ENCODE measurements at regions not wholly inside any gene's neighbourhood (a gene's known extent, or its start where the extent isn't known, plus 50 kb on each side); places are given as distances from the start of the nearest gene placed in this dataset.
"Not testable (repeated sequence)": the region's sequence is repeated elsewhere in the genome, so short reads cannot be mapped to it uniquely, and the experiment has no call there.

DNA sequence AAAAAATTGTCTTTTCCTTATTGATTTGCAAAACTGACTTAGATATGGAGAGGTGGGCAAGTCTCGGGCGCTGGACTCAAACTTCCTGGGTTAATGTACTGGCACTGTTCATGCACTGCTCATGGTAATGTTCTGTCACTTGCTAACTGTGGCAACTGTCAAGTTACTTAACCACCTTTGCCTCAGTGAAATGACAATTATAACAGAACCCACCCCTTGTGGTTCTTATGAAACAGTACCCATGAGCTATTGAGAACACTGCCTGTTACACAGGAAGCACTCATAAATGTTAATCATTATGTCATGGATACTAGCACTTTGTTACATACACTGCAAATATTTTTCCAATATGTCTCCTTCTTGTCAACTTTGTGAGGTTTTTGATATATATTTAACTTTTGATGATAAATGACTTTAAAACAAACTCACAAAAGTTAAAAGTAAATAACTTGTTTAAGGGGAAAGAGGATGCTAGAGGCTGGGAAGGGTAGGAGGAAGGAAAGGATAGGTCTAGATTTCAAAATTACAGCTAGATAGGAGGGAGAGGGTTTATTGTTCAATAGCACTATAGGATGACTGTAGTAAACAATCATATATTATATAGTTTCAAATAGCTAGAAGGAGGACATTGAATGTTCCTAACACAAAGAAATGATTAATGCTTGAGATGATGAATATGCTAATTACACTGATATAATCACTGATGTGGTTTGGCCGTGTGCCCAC lies 342.5 kb downstream of the ADGRL2 start:
- DNase-seq (ENCODE audit: low read depth, low spot score), result no peak
- no peak overlapping the region for H3K4me3 ChIP-seq (ENCODE audit: low read length)

DNA sequence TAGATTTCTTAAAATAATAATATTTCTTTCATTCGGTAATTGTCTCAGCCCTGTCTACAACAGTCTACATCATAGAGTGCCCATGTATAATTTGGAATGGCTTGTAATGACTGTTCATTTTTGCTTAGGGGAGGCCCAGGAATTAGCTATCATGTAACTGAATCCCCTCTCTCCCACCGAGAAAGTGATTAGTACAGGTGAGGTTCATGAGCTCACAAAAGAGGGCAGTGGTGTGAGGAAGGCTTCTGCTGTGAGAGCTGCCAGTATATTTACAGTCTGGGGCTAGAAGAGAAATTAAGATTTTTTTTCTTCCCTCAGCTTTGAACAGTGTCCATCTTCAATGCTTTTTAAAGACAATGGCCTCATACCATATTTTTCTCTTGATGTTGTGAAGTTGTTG lies 340.7 kb downstream of the ADGRL2 start:
- no peak overlapping the region for H3K4me3 ChIP-seq (ENCODE audit: low read length)
- DNase-seq (ENCODE audit: low read depth, low spot score), result no peak

DNA sequence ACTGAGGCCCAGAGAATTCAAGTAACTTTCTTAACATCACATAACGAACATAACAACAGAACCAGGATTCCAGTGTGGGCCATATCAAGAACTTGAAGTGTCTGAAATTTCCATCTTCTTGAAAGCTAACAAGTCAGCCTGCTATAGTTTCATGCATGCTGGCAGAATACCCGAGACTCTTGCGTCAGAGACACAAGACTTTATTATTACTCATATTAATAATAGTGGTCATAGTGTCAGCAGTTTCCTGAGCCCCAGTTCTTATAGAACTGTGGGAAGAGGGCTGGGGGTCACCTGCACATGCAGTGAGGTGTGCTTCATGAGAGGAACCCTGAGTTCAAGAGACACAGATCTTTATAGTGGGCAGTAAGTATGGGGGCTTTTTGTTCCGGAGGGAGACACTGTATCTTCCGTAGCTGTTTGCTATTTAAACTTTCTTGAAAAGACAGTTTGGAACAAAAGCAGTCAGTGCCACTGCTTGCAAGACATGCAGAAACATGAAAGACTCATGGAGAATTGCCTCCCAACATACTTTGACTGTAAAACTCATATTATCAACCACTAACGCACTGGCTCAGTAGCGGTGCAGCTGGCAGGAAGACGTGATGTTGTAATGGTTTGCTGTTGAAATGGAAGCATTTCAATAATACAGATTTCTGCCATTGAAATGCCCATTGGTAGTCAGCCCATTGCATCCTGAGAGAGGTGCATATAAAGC lies 339.2 kb downstream of the ADGRL2 start:
- no peak for DNase-seq (ENCODE audit: low read depth, low spot score)
- no peak overlapping the region for H3K4me3 ChIP-seq (ENCODE audit: low read length)

DNA sequence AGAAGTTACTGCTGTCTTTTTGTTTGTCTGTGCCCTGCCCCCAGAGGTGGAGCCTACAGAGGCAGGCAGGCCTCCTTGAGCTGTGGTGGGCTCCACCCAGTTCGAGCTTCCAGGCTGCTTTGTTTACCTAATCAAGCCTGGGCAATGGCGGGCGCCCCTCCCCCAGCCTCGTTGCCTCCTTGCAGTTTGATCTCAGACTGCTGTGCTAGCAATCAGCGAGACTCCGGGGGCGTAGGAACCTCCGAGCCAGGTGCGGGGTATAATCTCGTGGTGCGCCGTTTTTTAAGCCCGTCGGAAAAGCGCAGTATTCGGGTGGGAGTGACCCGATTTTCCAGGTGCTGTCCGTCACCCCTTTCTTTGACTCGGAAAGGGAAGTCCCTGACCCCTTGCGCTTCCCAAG lies 335.6 kb downstream of the ADGRL2 start:
- DNase-seq (ENCODE audit: low read depth, low spot score); H3K4me3 ChIP-seq (ENCODE audit: low read length): not testable (repeated sequence)

- DNase-seq (ENCODE audit: low read depth, low spot score), result no peak
- no peak overlapping the region for H3K4me3 ChIP-seq (ENCODE audit: low read length)
These were observed 325.1 kb downstream of the ADGRL2 start for GRCh38 chr1:82125866-82126265.

GRCh38 chr1:82125119-82125518 lies 324.4 kb downstream of the ADGRL2 start:
- H3K4me3 ChIP-seq (ENCODE audit: low read length), result no peak overlapping the region
- DNase-seq (ENCODE audit: low read depth, low spot score), result no peak

- DNase-seq (ENCODE audit: low read depth, low spot score), result no peak
- H3K4me3 ChIP-seq (ENCODE audit: low read length), result no peak overlapping the region
These were observed 320.7 kb downstream of the ADGRL2 start for GRCh38 chr1:82121421-82121820.

DNA sequence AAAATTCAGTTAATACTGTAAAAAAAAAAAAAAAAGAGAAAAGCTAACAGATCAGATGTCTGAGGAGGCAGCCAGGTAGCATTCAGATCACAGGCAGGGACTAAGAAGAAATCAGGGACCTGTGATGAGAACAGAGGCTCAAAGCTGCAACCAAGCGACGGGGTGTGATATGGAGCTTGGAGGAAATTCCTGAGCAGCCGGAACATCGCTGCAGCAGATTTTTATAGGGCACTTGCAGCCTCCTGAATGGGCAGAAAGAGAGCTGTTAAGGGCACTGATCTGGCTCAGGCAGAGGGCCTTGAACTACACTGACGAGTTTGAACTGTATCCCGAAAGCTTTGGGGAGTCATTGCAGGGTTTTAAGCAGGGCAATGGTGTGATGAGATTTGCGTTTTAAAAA lies 315.4 kb downstream of the ADGRL2 start:
- H3K4me3 ChIP-seq (ENCODE audit: low read length), result no peak overlapping the region
- DNase-seq (ENCODE audit: low read depth, low spot score), result no peak

DNA sequence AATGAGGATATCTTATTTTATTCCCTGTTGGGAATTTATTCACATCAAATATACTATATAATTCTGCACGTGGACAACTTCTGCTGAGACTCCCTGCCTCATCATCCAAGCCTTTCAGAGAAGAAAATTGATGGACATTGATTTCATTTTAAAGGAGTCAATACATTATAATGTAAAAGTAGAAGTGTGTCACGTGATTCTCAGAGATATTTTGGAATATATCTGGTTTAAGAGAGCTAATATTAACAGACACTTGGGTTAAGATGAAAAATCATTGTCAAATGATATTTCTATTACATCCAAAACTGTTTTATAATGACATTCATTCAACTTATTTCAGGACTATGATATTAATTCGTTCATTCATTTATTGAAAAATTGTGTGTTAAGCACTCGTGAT lies 314.2 kb downstream of the ADGRL2 start:
- no peak overlapping the region for H3K4me3 ChIP-seq (ENCODE audit: low read length)
- no peak for DNase-seq (ENCODE audit: low read depth, low spot score)

GRCh38 chr1:82110366-82111254 lies 309.9 kb downstream of the ADGRL2 start:
- no peak overlapping the region for H3K4me3 ChIP-seq (ENCODE audit: low read length)
- DNase-seq (ENCODE audit: low read depth, low spot score), result no peak

GRCh38 chr1:82108843-82109242 lies 308.1 kb downstream of the ADGRL2 start:
- H3K4me3 ChIP-seq (ENCODE audit: low read length), result no peak overlapping the region
- peak; percentile 83 for DNase-seq (ENCODE audit: low read depth, low spot score)

DNA sequence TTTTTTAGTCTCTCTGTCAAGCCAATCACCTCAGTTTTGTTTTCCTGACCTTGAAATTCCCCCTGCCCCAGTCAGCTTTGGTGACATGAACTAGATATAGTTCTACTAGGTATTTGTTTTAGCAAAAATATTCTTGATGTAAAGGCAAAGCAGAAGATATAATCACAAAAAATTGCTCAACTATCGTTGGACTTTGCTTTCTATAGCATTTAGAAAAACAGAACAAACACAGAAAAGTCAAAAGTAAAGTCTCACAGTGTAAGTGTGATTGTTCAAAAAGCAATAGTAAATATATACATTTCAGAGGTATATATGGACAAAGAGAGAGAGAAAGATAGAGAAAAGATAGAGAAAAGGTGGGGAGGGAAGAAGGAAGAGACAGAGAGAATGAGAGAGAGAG lies 305.9 kb downstream of the ADGRL2 start:
- no peak for DNase-seq (ENCODE audit: low read depth, low spot score)

DNA sequence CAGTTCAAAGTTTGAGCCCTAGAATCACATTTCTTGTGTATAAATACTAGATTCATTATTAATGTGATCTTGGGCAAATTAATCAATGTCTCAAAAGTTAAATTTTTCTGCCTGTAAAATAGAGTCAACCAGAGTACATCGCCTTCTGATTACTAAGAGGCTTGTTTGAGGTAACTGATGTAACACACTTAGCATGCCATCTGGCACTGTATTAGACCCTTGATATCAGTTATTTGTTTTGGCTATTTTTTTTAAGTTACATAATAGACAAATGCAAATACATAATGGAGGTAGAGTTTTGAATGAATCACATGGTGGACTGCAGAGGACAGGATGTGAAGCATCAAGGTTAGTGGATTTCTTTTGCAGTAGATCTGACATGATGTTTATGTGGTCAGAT lies 298.4 kb downstream of the ADGRL2 start:
- no peak overlapping the region for H3K4me3 ChIP-seq (ENCODE audit: low read length)
- no peak for DNase-seq (ENCODE audit: low read depth, low spot score)

More for the DNA sequence above, 305.9 kb downstream of the ADGRL2 start:
- H3K4me3 ChIP-seq (ENCODE audit: low read length), result no peak overlapping the region

DNA sequence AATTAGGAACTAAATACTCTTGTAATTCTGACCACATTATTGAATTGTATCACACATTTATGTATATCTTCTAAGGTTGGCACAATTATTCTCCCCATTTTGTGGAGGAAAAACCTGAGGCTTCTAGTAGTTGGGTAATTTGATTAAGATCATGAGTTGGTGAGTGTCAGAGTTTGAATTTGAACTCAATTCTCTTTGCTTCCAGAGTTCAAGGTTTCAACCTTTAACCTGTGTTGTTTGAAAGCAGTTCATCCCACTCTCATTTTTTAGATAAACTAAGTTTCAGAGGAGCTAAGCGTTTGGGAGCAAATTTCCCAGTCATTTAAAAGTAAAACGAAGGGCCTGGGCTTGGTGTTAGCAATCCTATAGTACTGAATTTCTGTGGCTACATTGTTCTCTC lies 293.4 kb downstream of the ADGRL2 start:
- no peak for DNase-seq (ENCODE audit: low read depth, low spot score)
- no peak overlapping the region for H3K4me3 ChIP-seq (ENCODE audit: low read length)

DNA sequence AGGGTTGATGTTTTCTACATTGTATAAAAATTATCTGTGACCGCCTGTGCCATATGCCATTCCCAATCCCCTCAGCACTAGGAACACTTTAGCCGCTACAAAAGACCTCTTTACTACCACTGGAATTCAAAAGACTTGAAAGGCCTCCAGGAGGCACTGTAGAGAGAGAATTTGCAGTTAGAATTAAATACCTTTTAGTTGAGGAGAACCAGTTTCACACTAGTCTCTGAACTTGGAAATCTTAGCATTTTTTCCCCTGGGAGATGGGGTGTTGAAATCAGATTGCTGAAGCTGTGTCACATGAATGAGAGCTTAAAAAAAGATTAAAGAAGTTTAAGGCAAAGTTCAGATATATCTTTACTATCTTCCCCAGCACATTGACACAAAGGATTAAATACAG lies 291.0 kb downstream of the ADGRL2 start:
- no peak for DNase-seq (ENCODE audit: low read depth, low spot score)
- H3K4me3 ChIP-seq (ENCODE audit: low read length), result no peak overlapping the region

GRCh38 chr1:82091265-82091664 lies 290.5 kb downstream of the ADGRL2 start:
- H3K4me3 ChIP-seq (ENCODE audit: low read length), result no peak overlapping the region
- DNase-seq (ENCODE audit: low read depth, low spot score), result no peak

GRCh38 chr1:82090104-82090503 lies 289.4 kb downstream of the ADGRL2 start:
- no peak overlapping the region for H3K4me3 ChIP-seq (ENCODE audit: low read length)
- DNase-seq (ENCODE audit: low read depth, low spot score), result no peak

DNA sequence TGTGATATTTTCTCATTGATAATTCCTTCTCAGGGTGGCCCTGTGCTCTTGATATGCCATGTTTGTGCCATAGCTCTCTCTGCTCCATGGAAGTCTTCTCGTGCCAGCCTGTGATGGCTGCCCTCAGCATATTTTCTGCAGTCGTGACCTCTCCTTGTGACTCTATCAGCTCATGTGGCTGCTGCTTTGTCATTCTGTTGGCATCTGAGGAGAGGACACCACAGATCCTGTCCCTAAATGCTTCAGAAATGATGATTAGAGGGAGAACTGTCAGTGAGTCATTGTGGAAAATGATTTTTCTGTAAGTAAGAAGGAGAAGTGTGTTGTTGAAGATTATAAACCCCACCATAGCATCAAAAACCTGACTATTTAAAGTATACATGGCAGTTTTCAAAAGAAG lies 286.0 kb downstream of the ADGRL2 start:
- H3K4me3 ChIP-seq (ENCODE audit: low read length), result no peak overlapping the region

GRCh38 chr1:82079607-82080006 lies 278.9 kb downstream of the ADGRL2 start:
- H3K4me3 ChIP-seq (ENCODE audit: low read length), result no peak overlapping the region
- DNase-seq (ENCODE audit: low read depth, low spot score), result no peak

More for the DNA sequence above, 286.0 kb downstream of the ADGRL2 start:
- DNase-seq (ENCODE audit: low read depth, low spot score), result no peak

GRCh38 chr1:82073659-82074058 lies 272.9 kb downstream of the ADGRL2 start:
- no peak overlapping the region for H3K4me3 ChIP-seq (ENCODE audit: low read length)
- no peak for DNase-seq (ENCODE audit: low read depth, low spot score)
